GM19324 (cell line): ENCODE measurements at regions not wholly inside any gene's neighbourhood (a gene's known extent, or its start where the extent isn't known, plus 50 kb on each side); places are given as distances from the start of the nearest gene placed in this dataset.

Experiments used
- ATAC-seq: cut with Tn5 transposase; IDR thresholded peaks from one replicate; pipeline ENCODE4 v1.9.1; 2021; ENCODE audit warnings: mild to moderate bottlenecking, moderate library complexity; ENCODE audit not compliant: unreplicated experiment, low FRiP score

GRCh38 chr1:208509072-208509471, 264.9 kb upstream of the PLXNA2 start:
- ATAC-seq, result no peak

GRCh38 chr1:208510192-208510952, 266.2 kb upstream of the PLXNA2 start:
- ATAC-seq, result no peak

DNA sequence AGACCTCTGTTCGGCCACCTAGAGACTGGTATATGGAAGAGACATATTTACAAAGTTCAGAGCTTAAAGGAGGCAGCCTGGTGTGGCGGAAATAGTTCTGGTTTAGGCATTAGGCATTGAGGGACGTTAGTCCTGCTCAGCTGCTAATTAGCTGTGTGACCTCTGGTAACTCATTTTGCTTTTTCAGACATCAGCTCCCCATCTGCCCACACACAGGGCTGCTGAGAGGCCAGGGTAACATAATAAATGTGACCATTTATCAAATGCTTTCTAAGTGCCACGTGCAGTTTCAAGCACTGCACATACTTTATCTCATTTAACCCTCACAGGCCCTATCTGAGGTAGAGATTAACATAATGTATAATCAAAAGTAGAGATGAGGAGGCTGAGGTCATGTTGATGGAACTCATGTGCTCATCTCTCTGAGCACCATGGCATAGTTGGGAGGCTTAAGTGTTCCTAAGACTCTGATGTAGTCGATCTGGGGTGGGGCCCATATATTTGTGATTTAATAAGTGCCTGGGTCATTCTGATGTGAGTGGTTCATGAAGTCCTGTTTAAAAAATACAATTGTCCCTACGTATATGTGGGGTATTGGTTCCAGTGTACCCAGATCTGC, 267.2 kb upstream of the PLXNA2 start:
- no peak for ATAC-seq

- no peak for ATAC-seq
These were observed 269.6 kb upstream of the PLXNA2 start for GRCh38 chr1:208513799-208514198.

- no peak for ATAC-seq
These were observed 270.9 kb upstream of the PLXNA2 start for GRCh38 chr1:208515129-208515528.

DNA sequence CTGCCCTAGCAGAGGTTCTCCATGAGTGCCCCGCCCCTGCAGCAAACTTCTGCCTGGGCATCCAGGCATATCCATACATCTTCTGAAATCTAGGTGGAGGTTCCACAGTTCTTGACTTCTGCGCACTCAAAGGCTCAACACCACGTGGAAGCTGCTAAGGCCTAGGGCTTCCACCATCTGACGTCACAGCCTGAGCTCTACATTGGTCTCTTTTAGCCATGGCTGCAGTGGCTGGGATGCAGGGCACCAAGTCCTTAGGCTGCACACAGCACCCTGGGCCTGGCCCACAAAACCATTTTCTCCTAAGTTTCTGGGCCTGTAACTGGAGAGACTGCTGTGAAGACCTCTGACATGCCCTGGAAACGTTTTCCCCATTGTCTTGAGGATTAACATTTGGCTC, 272.6 kb upstream of the PLXNA2 start:
- ATAC-seq, result no peak

DNA sequence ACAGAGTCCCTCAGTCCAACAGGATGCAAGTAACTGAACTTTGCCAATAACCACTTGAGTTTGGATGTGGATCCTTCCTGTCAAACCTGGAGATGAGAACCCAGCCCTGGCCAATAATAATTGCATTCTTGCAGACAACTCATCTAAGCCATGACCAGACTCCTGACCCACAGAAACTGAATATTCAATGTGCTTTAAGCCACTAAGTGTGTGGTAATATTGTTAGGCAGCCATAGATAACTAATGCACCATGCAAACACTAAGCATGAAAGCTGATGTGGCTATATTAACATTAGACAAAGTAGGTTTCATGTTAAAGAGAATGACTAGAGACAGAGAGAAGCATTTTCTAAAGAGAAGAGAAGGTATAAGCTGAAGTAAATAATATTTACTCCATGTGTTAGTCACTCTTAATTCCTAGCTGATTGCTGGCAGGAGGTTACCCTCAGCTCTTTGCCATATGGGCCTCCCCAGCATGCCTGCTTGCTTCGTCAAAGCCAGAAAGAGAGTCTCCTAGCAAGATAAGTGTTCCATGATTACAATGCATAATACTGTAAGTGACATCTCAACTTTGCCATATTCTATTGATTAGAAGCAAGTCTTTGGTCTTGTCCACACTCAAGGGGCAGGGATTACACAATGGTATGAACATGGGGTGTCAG, 276.4 kb upstream of the PLXNA2 start:
- no peak for ATAC-seq

GRCh38 chr1:208521534-208521933, 277.4 kb upstream of the PLXNA2 start:
- no peak for ATAC-seq

- ATAC-seq, result no peak
These were observed 278.8 kb upstream of the PLXNA2 start for GRCh38 chr1:208523007-208523406.

GRCh38 chr1:208524376-208524775, 280.2 kb upstream of the PLXNA2 start:
- ATAC-seq, result no peak

GRCh38 chr1:208524925-208525324, 280.7 kb upstream of the PLXNA2 start:
- no peak for ATAC-seq

- ATAC-seq, result no peak
These were observed 281.2 kb upstream of the PLXNA2 start for GRCh38 chr1:208525417-208525816.

DNA sequence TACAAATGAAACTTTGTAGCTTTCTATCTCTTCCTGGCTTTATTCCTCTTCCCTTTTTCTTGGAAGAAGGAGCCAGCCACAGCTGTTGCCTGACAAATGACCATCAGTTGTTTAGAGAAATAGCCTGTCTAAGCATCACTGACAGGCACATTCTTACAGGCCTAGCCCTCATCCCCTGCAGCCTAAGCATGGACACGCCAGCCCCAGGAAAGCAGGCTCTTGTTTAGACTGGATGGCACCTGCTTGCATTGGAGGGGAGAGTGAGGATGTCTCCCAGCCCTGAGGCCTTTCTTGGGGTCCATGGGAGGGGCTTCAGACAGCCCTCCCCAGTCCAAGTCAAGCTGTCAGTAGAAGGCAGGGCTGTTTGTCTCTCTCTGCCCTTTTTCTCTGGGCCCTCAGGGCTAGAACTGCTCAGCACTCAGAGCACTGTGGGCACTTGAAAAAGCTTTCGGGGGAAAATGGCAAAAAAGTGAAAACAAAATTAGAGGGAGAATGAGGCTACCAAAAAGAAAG, 282.5 kb upstream of the PLXNA2 start:
- ATAC-seq, result no peak

DNA sequence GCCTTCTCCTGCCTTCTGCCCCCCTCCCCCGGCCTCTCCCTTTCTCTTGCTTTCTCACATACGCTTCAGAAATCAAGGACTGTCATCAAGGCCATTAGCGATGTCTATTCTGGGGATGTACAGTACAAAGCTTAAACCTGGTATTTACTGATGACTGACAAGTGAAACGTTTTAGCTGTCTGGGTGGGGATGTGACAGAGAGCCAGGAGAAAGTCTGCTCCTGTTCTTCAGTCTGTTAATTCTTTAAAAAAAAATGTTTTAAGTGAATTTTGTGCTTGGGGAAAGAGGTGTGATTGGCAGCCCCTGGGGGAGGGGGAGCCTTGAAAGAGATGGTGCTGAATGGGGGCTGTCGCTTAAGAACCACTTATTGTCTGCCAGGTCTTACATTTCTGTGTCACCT, 283.0 kb upstream of the PLXNA2 start:
- no peak for ATAC-seq

DNA sequence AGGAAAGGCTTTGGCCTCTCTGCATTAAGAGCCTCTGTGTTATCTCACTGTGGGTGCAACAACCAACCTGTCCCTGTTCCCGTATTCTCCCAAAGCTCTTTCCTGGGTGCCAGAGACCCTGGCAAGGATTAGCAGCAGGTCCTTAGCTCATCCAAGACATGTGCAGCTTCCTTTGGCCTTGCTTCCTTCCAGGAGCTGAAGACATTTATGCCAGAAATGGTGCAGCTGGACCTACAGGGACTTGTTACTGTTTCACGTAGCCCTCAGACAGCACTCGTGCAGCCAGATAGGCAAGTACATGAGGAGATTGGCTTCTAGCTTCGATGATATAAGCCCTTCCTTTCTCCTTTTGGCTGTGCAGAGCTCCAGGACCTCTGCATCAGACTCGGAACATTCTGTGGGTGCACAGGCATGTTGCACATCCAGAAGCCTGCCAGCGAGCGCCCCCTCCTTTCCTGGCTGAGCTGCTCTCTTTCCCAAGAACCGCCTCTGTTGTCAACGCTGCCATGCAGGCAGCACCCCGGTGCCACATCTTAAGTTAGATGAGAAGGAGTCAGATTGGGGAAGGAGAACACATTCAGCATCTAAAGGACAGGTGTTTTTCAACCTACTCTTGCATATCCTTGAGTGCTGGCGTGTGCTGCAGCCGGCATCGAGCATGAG, 284.5 kb upstream of the PLXNA2 start:
- ATAC-seq, result no peak

- ATAC-seq, result no peak
These were observed 287.0 kb upstream of the PLXNA2 start for GRCh38 chr1:208531003-208531750.

GRCh38 chr1:208533746-208534598, 289.8 kb upstream of the PLXNA2 start:
- ATAC-seq, result no peak

GRCh38 chr1:208534599-208534897, 290.4 kb upstream of the PLXNA2 start:
- ATAC-seq, result no peak

DNA sequence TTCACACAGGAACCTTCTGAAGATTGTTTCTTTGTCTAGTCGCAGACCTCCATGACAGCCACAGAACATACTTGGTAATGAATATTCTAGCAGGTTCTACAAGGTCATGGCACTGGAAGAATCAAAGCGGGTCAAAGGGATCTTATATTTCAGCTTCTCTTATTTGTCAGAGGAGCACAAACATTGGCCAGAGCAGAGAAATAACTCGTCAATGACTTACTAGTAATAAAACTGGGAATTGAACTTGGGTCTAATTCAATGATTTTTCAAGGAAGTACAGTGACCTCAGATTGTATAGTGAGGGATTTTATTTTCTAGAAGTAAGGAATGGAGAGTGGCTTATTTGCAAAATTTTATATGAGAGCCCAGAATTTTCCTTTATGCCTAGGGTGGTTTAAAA, 290.8 kb upstream of the PLXNA2 start:
- ATAC-seq, result no peak

- ATAC-seq, result no peak
These were observed 291.3 kb upstream of the PLXNA2 start for GRCh38 chr1:208535511-208535910.
